8988T (cell line): ENCODE measurements at regions not wholly inside any gene's neighbourhood (a gene's known extent, or its start where the extent isn't known, plus 50 kb on each side); places are given as distances from the start of the nearest gene placed in this dataset.
"Not testable (repeated sequence)": the region's sequence is repeated elsewhere in the genome, so short reads cannot be mapped to it uniquely, and the experiment has no call there.

ENCODE experiments used
- DNase-seq: peaks from one replicate; pipeline ENCODE4 v3.0.0; 2011

- DNase-seq: no peak
These were observed 388.2 kb upstream of the LUZP2 start for GRCh38 chr11:24108609-24109008.

- no peak for DNase-seq
These were observed 374.6 kb upstream of the LUZP2 start for GRCh38 chr11:24122291-24122690.

GRCh38 chr11:24124876-24125275 lies 372.0 kb upstream of the LUZP2 start:
- DNase-seq: no peak

- no peak for DNase-seq
These were observed 365.2 kb upstream of the LUZP2 start for GRCh38 chr11:24131698-24132097.

GRCh38 chr11:24132471-24132870 lies 364.4 kb upstream of the LUZP2 start:
- DNase-seq: no peak

GRCh38 chr11:24134879-24135589 lies 361.8 kb upstream of the LUZP2 start:
- no peak for DNase-seq

GRCh38 chr11:24142062-24142461 lies 354.8 kb upstream of the LUZP2 start:
- DNase-seq: no peak

GRCh38 chr11:24145411-24145810 lies 351.4 kb upstream of the LUZP2 start:
- no peak for DNase-seq

- DNase-seq: no peak
These were observed 343.5 kb upstream of the LUZP2 start for GRCh38 chr11:24153337-24153736.

- no peak for DNase-seq
These were observed 341.1 kb upstream of the LUZP2 start for GRCh38 chr11:24155792-24156191.

GRCh38 chr11:24157316-24157715 lies 339.5 kb upstream of the LUZP2 start:
- no peak for DNase-seq

GRCh38 chr11:24161587-24161986 lies 335.3 kb upstream of the LUZP2 start:
- DNase-seq: no peak

GRCh38 chr11:24163146-24163545 lies 333.7 kb upstream of the LUZP2 start:
- DNase-seq: no peak

- DNase-seq: no peak
These were observed 333.0 kb upstream of the LUZP2 start for GRCh38 chr11:24163841-24164240.

- no peak for DNase-seq
These were observed 325.0 kb upstream of the LUZP2 start for GRCh38 chr11:24171869-24172268.

- DNase-seq: no peak
These were observed 315.3 kb upstream of the LUZP2 start for GRCh38 chr11:24181395-24182047.

GRCh38 chr11:24185535-24185934 lies 311.3 kb upstream of the LUZP2 start:
- not testable (repeated sequence) for DNase-seq

GRCh38 chr11:24196733-24197132 lies 300.1 kb upstream of the LUZP2 start:
- DNase-seq: no peak

GRCh38 chr11:24198481-24198880 lies 298.4 kb upstream of the LUZP2 start:
- DNase-seq: no peak

GRCh38 chr11:24199461-24199860 lies 297.4 kb upstream of the LUZP2 start:
- no peak for DNase-seq

- DNase-seq: no peak
These were observed 290.8 kb upstream of the LUZP2 start for GRCh38 chr11:24206030-24206429.

- no peak for DNase-seq
These were observed 290.3 kb upstream of the LUZP2 start for GRCh38 chr11:24206511-24206910.

- no peak for DNase-seq
These were observed 280.4 kb upstream of the LUZP2 start for GRCh38 chr11:24216488-24216887.

GRCh38 chr11:24217319-24217718 lies 279.5 kb upstream of the LUZP2 start:
- not testable (repeated sequence) for DNase-seq

GRCh38 chr11:24225501-24225900 lies 271.4 kb upstream of the LUZP2 start:
- DNase-seq: no peak
